GM04503 (cell line): ENCODE measurements at regions not wholly inside any gene's neighbourhood (a gene's known extent, or its start where the extent isn't known, plus 50 kb on each side); places are given as distances from the start of the nearest gene placed in this dataset.

Source experiments
- DNase-seq: peaks from one replicate; pipeline ENCODE4 v3.0.0-alpha.2; 2012; ENCODE audit warnings: low read depth

DNA sequence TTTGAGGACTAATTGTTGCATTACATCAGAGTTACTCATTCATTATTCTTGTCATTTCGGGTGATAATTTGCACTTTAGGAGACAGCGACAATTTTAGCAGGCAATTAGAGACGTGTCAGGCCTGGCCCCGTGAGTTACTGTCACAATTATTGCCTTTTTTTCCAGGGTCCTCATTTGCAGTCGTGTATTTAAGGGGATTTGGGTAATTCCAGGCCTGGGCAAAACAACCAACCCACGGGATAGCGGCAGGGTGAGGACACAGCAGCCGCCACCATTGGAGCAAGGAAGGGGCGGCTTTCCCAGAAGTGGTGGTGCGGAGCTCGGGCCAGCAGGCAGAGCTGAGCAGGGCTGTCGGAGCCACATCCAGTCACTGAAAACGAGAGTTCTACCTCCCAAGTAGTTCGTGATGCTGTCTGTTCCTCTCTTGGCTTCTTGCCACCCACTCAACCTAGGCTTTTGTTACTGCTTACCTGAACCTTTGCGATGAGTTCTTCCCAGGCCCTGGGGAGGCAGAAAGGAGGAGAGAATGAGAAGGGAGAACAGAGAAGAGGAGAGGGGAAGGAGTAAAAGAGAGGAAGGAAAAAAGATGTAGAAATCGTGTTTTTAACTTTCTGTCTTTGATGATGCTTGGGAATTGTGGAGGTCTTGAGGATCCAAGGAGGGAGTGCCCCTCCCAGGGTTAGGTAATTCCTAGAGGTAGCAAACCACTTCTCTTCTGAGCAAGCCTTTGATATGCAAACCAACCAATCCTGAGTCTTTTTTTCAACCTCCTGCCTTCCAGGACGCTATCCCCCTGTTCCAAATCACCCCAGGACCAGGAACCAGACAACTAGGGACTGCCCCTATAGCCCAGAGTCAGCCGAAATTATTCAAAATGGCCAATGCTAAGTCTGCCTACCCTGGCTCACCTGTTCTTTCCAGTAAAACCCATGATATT, 236.1 kb downstream of the MIAT start:
- DNase-seq = no peak

GRCh38 chr22:26894362-26894761, 237.0 kb downstream of the MIAT start:
- no peak for DNase-seq

DNA sequence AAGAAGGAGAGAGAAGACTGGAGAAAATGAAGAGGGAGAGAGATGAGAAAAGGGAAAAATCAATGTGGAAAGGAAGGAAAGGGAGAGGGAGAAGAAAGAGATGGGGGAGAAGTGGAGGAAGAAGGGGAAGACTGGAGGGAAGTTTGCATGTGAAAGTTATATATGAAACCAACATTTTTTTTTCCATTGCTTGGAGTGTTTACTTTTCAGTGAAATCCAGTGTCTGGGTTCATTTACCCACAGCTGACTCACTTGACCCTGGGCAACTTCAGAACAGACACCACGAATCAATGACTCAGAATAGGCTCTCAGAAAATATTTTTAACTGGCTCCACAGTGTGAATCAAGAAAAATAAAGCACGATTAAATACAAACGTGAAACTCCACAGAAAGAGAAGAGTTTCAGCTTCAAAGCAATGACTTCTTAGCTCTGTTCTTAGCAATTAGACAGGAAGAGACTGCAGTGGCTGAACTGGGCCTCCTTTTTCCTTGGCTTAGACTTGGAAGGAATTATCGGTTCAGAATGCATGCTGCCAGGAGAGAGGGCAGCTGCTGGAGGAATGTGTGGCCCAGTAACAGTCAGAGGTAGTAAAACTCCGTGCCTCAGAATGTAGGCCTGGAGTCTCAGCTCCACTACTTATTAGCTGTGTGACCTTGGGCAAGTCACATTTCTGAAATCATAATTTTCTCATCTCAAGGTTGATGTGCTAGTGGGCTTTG, 237.5 kb downstream of the MIAT start:
- peak; percentile 84 for DNase-seq

DNA sequence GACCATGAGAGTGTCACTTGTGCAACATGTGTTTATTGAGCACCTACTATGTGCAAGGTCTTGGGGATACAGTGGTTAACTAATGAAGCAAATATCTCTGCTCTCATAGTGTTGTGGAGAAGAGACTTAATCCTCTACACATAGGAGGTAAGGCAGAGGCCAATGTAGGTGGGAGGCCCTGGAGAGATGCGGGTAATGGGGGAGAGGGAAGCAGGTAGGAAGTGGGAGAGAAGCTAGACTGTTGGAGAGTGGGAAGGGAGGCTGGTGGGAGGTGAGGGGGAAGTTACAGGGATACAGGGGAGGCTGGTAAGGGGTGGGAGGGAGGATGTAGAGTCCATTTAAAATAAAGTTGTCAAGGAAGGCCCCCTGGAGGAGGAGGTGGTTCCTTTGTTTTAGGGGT, 240.0 kb downstream of the MIAT start:
- no peak for DNase-seq

DNA sequence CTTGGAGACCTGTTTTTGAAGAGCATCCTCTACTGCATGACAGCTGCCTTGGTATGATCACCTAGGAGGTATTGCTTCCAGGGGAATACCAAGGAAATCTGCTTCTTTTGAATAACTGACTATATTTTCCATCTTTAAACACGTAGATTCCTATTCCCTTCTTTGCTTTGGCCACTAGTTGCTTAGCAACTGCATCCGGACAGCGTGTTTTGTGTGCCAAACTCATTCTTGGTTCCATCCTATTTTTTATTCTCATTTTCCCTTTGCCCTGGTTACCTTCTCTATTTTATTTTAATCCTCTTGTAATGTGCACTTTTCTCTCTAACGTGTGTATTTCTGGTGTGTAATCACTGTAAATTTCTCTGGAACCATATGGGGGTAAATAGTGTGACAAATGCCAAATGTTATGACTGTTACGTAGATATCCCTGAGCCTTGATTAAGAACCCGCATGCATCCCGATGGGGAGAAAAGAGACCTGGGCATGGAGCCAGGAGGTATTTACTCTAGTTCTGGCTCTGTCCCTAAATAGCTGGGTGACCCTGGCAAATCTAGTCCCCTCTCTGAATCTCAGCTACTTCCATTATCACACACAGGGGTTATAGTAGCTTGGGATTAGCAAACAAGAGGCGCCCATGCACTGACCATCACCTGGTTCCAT, 241.7 kb downstream of the MIAT start:
- no peak for DNase-seq

DNA sequence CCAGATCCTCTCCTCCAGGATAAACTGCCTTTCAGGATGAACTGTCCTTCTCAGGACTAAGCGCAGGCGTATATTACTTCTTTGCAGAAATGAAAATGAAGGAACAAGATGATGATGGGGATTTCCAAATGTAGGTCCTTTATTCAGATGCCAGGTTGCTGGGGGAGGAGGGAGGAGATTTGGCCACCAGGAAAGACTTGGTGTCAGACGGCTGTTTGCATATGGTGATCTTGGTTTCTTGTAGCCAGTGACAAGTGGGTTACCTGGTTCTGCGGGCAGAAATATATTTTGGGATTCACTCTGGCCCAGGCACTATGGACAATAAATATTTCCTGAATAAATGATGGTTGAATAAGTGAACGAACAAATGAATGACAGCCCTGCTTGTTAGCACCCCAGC, 243.4 kb downstream of the MIAT start:
- DNase-seq = no peak

DNA sequence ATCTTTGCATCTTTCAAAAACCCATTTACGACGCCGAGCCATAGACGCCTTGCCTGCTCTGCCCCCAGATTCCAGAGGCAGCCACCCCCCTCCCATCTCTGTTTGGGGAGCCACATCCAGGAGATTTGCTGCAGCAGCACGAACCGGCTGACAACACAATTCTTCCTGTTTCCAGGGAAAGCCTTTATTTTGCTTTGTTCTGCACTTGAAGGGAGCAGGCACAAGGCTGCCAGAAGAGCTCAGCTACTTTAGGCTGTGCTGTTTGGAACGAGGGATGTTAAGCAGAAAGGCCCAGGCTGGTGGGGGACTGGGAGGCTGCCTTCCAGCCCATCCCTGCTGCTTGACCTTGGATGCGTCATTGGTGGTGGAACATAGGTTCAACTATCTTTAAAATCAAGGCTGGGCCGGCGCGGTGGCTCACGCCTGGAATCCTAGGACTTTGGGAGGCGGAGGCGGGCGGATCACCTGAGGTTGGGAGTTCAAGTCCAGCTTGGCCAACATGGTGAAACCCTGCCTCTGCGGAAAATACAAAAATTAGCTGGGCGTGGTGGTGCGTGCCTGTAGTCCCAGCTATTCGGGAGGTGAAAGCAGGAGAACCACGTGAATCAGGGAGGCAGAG, 243.9 kb downstream of the MIAT start:
- DNase-seq = no peak

GRCh38 chr22:26902401-26903029, 245.1 kb downstream of the MIAT start:
- no peak for DNase-seq

DNA sequence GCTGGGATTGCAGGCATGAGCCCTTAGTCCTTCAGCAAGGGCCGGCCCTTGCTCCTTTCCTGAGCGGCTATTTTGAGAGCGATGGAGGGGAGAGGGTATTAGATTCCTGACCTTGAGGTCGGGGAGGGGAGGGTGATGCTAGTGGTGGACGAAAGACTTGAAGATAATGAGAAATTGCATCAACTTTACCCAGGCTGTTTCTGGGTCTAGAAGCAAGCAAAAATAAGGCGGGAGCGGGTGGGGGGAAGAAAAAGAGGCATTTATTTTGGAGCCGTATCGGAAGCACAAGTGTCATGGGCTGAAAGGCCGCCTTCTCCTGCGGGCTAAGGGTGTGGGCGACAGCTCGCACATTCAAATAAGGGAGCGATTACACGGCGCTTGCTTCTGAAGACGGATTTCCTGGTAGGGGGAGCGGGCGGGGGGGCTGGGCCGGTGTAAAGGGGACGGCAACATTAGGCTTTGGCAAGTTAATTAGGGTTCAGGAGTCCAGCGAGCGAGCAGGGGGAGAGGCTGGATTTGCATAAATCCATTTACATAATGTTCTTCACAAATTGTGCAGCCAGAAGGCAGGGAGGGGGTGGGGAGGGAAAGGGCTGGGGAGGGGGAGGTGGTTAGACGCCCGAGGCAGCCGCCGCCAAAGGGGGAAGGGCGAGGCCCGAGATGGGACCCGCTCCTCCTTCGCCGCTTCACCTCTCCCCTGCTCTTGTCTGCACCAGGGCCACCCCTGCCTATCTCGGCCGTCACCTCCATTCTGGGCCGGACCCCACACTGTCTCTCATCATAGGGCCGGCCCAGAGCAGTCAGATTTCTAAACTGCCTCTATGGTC, 245.9 kb downstream of the MIAT start:
- no peak for DNase-seq

DNA sequence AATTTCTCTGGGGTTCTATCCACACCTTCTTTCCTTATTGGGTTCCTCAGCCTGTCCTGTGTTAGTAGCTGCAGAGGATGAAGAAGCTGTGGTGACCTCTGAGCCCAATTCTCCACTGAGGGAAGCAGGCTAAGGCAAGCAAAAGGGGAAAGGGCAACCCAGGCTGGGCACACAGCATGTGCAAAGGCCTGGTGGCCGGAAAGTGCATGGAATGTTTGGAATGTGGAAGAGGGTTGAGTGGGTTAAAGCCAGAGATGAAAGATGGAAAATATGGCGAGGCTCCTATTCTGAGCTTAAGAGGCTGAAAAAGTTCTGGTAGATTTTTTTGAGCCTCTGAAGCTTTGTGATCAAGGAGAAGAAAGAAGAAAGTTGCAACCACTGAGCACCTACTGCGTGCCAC, 247.1 kb downstream of the MIAT start:
- no peak for DNase-seq

DNA sequence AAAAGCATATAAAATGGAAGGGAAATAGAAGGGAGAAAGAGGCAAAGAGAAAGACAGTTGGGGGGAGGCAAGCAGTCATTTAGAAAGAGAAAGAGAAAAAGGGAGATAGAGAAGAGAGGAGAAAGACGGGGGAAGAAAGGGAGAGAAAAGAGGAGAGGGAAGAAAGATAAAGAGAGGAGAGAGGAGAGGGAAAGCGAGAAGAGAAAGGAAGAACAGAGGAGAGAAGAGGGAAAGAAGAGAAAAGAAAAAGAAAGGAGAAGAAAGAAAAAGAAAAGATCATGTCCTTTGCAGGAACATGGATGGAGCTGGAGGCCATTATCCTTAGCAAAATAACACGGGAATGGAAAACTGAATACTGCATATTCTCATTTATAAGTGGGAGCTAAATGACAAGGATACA, 247.7 kb downstream of the MIAT start:
- DNase-seq = no peak

DNA sequence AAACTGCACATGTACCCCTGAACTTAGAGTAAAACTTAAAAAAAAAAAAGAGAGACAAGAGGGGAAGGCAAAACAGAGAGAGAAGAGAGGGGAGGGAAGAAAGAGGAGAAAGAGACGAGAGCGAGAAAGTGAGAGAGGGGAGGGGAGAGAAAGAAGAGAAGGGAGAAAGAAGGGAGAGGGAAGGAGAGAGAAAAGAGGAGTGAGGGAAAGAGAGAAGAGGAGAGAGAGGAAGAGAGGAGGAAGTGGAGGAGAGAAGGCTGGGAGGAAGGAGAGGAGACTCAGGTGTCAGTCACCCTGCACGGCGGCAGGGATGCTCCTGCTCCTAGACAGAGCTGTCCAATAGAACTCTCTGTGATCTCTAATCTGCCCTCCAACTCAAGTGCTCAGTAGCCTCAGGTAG, 248.3 kb downstream of the MIAT start:
- no peak for DNase-seq

DNA sequence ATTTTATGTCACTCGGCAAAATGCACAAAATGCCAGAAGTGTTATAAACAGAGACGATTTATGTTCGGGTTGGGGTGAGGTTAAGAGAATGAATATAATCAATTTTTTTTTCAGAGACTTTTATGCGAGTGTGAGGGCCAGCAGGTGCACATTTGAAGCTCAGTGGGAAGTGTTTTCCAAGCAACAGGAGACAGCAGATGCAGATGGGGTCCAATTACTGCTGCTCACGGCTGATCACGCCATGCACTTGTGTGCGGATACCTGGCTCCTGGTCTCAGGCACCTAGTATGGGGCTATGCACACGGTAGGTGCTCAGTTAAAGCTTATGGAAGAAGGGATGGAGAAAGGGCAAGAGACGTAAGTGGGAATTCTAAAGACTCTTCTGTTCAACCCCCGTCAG, 249.1 kb downstream of the MIAT start:
- DNase-seq = no peak

DNA sequence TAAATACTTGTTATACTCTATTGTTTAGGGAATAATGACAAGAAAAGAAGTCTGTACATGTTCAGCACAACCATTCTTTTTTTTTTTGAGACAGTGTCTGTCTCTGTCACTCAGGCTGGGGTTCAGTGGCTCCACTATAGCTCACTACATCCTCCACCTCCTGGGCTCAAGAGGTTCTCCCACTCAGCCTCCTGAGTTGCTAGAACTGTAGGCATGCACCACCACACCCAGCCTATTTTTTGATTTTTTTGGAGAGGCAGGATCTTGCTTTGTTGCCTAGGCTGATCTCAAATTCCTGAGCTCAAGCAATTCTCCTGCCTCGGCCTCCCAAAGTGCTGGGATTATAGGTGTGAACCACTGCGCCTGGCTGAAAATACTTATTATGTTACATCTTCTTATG, 250.0 kb downstream of the MIAT start:
- no peak for DNase-seq

DNA sequence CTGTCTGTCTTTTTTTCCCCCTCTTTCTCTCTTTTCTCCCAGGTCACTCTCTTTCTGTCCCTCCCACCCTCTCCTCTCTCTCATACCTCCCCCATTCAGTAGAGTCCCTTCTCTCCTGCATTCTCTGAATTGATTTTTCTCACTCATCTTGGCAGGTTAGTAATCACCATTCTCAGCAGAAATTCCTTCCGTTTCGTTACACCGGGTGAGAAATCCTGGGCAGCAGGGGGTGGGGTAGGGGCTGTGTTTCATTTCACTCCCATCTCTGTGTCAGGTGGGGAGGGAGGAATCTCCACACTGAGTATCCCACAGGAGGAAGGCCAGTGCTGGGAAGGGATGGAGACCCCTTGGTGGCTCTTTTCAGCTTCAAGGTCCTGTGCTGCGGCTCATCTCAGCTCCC, 253.5 kb downstream of the MIAT start:
- DNase-seq = no peak

DNA sequence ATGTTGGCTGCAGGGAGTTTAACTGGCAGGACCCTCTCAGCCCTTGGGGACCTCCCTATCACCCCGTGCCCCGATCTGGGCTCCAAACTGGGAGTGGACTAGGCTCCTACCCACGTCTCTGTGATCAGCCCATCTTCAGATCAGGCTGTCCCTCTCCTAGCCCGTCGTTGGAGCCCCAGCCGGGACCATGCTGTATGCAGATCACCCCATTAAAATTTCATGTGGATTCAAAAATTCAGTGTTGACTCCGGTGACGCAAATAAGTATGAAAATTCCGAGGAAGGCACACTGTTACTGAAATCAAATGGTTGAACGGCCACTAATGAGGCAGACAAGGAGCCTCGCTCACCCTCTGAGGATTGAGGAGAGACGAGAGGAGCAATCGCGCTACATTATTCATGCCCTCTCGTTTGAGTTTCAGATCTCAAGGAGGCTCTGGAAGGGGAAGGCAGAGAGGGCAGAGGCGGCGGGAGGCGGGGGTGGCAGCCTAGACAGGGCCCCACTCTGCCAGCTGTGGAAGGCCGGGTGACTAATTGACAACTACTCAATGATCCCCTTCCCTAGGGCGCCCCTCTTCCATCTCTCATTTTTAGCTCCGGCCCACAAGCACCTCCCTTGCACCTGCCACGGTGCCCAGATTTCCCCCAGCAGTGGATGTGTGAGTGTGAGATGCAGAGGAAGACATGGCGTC, 255.4 kb downstream of the MIAT start:
- DNase-seq = no peak

DNA sequence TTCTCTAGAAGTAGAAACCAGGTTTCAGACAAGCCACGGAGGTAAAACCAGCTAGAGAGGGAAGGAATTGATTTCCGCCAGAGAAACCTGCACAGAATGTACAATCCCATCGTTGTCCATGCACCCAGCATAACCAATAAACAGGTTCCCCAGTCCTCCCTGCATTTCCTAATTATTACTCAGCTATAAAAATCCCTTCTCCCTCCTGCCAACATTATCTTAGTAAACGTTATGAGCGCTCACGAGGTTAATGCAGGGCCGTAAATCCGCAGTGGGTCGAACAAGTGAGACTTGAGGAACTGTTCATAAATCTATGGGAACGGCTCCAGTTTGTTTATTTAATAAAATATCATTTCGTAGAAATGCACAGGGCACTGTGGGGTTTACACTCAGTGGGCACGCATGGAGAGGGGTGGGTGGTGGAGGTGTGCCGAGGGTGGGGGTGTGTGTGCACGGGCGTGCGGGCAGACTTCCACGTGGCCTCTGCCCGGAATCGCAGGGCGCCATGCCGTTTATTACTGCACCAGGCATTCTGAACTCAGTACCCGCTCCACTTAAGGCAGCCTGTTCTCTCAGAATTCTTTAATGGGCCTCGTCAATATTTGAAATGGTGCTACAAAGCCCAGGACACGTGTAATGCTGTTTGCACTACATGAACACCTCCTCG, 257.3 kb downstream of the MIAT start:
- DNase-seq = no peak

GRCh38 chr22:26916236-26916635, 258.8 kb downstream of the MIAT start:
- no peak for DNase-seq

- DNase-seq = no peak
These were observed 260.8 kb downstream of the MIAT start for GRCh38 chr22:26918226-26918625.

- no peak for DNase-seq
These were observed 264.3 kb downstream of the MIAT start for GRCh38 chr22:26921726-26922125.
